H1 (cell line): ENCODE measurements at regions not wholly inside any gene's neighbourhood (a gene's known extent, or its start where the extent isn't known, plus 50 kb on each side); places are given as distances from the start of the nearest gene placed in this dataset.

Experiments used
- CHD7 ChIP-seq: fragments of 300-600 bp; sonication (generic); IDR thresholded peaks from 2 replicates; pipeline ENCODE4 v1.7.1; 2012; ENCODE audit warnings: low read length, moderate library complexity, mild to moderate bottlenecking, inconsistent platforms; ENCODE audit not compliant: insufficient replicate concordance
- HDAC2 ChIP-seq, 2 experiments: fragments of 300-600 bp in 1 of 2; sonication (generic) in 1 of 2; IDR thresholded peaks; 2 replicates each; pipeline ENCODE4 v1.6.1; 2011 to 2012; ENCODE audit warnings: low read depth in 2 of 2, low read length in 2 of 2, mild to moderate bottlenecking in 2 of 2, moderate library complexity in 2 of 2, borderline replicate concordance in 1 of 2, inconsistent platforms in 1 of 2
- SIN3A ChIP-seq, 2 experiments: IDR thresholded peaks in 1 of 2; conservative IDR thresholded peaks in 1 of 2; 2 replicates each; pipeline ENCODE4 v1.6.1; 2011 to 2012; ENCODE audit warnings: low read length in 2 of 2, improper control_type of control experiment in 1 of 2, low read depth in 1 of 2, mild to moderate bottlenecking in 1 of 2
- SRF ChIP-seq: IDR thresholded peaks from 2 replicates; pipeline ENCODE4 v1.6.1; 2011; ENCODE audit warnings: mild to moderate bottlenecking, low read depth, low read length, moderate library complexity

DNA sequence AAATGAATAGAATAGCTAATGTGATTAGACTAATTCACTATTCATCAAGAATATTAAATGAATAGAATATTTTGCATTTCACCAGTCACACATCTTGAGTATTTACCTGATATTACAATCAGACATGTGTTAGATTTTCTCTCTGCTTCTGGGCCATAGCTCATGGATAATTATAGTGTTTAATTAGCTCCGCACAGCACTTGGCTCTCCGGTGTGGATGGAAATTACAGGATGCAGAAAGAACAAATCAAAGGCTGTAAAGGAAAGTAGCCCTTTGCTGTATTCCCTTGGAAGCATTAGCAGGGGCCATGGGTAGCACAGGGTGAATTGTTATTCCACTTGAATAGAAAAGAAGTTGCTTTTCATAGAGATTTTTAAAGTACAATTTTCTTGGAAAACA lies 320.3 kb upstream of the SORL1-AS1 start (continued):
- no peak for TF ChIP-seq CHD7
- TF ChIP-seq SIN3A (conservative IDR thresholded peaks at IDR 0.05 in 1 of 2, IDR thresholded peaks at IDR 0.05 in 1 of 2; ENCODE audit: low read depth in 1 of 2, low read length in 2 of 2): no peak
- no peak for TF ChIP-seq SRF
- no peak for TF ChIP-seq HDAC2 (IDR thresholded peaks at IDR 0.05; ENCODE audit: borderline replicate concordance in 1 of 2, low read depth in 2 of 2, low read length in 2 of 2)
